Naive thymus-derived CD8-positive, alpha-beta T cell (primary cell): ENCODE measurements at regions not wholly inside any gene's neighbourhood (a gene's known extent, or its start where the extent isn't known, plus 50 kb on each side); places are given as distances from the start of the nearest gene placed in this dataset.
A peak's percentile ranks its signal among the peaks of the same experiment; 100 is the strongest.
"Not testable (repeated sequence)": the region's sequence is repeated elsewhere in the genome, so short reads cannot be mapped to it uniquely, and the experiment has no call there.

Experiments
- ATAC-seq, 2 donors: fragments of 150-1000 bp; cut with Tn5 transposase in 1 of 2; sonication (Bioruptor Pico), chemical (Tn5 transposase) in 1 of 2; 1 replicate in 1 of 2; 2 replicates in 1 of 2; pipeline ENCODE4 v1.10.0; 2021; ENCODE audit warnings: mild to moderate bottlenecking in 2 of 2, moderate library complexity in 2 of 2
- POLR2A ChIA-PET: fragments of 350-600 bp; sonication (Branson Sonifier 250); formaldehyde crosslinking; loops from one replicate; lab custom pipeline; 2021; ENCODE audit warnings: antibody characterized with exemption; lab: Charles Lee
- DNase-seq, 10 donors: peaks; one replicate each; pipeline versions ENCODE4 v3.0.0 to v3.0.0-alpha.2; 2020 to 2022
- H3K27ac Mint-ChIP-seq, 10 donors: one replicate each; pipeline ENCODE4 v1.8.0; 2020 to 2022; ENCODE audit warnings: mild to moderate bottlenecking in 10 of 10, mixed read lengths in 10 of 10, moderate library complexity in 4 of 10, inconsistent platforms in 1 of 10
- H3K27me3 Mint-ChIP-seq, 5 donors: one replicate each; pipeline ENCODE4 v1.8.0; 2021 to 2022; ENCODE audit warnings: mixed read lengths in 5 of 5
- H3K36me3 Mint-ChIP-seq, 3 donors: one replicate each; pipeline ENCODE4 v1.8.0; 2020 to 2022; ENCODE audit warnings: mixed read lengths in 3 of 3, mild to moderate bottlenecking in 2 of 3, inconsistent platforms in 1 of 3
- H3K4me1 Mint-ChIP-seq, 4 donors: one replicate each; pipeline ENCODE4 v1.8.0; 2021 to 2022; ENCODE audit warnings: mixed read lengths in 4 of 4
- H3K4me3 Mint-ChIP-seq, 10 donors: one replicate each; pipeline ENCODE4 v1.8.0; 2020 to 2022; ENCODE audit warnings: mild to moderate bottlenecking in 10 of 10, mixed read lengths in 10 of 10, moderate library complexity in 6 of 10, inconsistent platforms in 1 of 10
- H3K9me3 Mint-ChIP-seq, 9 donors: one replicate each; pipeline ENCODE4 v1.8.0; 2020 to 2022; ENCODE audit warnings: mixed read lengths in 9 of 9, mild to moderate bottlenecking in 3 of 9, inconsistent platforms in 1 of 9, moderate library complexity in 1 of 9

DNA sequence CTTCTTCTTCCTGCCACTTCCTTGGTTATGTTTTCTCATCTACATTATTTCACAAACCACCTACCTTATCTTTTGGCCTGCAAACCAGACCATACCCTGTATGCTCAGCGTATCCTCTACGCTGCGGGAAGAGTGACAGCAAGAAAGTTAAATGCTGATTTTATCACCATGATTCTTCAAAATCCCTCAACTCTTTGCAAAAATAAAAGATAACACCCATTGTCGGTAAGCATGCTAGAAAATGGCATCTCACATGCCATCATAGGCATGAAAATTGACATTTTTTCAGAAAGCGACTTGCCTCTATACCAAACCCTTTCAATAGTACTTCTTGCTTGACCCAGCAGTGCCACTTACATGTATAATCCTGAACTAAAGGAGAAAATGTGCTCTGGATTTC lies 102.0 kb downstream of the HPGD start:
- H3K27me3 Mint-ChIP-seq, result no peaks in the 10 kb centered on the region
- H3K4me1 Mint-ChIP-seq, result peaks cover 13 to 56% (median 36%) of the 10 kb centered on the region in 4 donors
- H3K27ac Mint-ChIP-seq, result peak overlapping the region; percentile 12 to 89 (median 68)
- ATAC-seq, result peak; percentile 44 to 51
- peaks cover 0 to 7% (median 0%) of the 10 kb centered on the region in 9 donors for H3K9me3 Mint-ChIP-seq
- DNase-seq, result peak in 2 of 10 donors; percentile 11 to 15
- H3K36me3 Mint-ChIP-seq, result no peaks in the 10 kb centered on the region
- POLR2A ChIA-PET, result no interaction called here
- H3K4me3 Mint-ChIP-seq, result peak overlapping the region in 8 of 10 donors; percentile 40 to 67 (median 57)

DNA sequence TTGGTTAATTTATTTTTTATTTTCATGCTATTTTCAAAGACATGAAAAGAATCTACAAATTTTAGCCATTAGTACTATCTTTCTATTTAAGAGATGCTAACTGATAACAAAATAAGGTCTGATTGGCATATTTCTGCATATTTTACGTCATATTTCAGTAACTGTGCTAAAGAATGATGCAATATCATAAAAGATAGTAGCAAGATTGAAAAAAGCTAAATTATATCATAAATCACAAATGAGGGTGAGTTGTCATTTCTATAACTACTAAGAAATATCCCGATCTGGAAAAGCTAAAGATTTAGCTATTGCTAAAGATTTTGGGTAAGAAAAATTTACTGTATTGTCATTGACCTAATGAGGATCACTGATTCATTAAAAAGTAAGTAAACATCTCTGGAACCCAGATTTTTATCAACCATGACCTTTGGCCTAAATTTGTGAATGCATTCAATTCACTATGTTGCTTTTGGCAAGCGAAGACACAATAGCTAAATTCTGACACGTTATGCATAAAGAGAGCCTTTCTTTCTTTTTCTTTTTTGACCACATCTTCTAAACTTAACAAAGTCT lies 103.6 kb downstream of the HPGD start:
- Mint-ChIP-seq H3K27ac (no peak overlapping the region), H3K4me1 (peaks cover 13 to 56% (median 36%) of the 10 kb centered on the region in 4 donors)
- ATAC-seq, result no peak

DNA sequence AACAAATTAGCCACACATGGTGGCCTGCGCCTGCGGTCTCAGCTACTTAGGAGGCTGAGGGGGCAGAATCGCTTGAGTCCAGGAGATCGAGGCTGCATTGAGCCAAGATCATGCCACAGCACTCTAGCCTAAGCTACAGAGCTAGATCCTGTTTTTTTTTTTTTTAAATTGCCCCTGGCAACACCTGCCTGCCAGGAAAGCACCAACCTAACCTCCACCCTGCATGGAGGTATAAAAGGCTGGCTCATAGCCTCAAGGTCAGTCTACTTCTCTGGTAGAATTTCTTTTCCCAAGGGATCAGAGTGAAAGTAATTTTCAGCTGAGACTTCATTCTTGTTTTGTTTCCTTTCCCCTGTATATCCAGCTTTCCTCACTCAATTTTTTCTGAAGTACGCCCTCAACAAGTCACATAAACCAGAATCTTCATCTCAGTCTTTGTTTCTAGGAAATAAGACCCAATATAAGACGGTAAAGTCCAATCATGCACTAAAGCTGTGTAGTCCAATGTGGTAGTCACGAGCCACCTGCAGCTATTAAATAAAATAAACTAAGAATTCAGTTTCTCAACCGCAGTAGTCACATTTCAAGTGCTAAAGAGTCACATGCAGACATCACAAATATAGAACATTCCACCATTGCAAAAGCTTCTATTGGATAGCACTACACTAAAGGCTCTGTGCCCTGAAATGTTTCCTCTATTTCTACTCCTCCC lies 113.3 kb downstream of the HPGD start:
- H3K36me3 Mint-ChIP-seq, result no peaks in the 10 kb centered on the region
- H3K27ac Mint-ChIP-seq, result no peak overlapping the region
- no peaks in the 10 kb centered on the region for H3K27me3 Mint-ChIP-seq
- H3K4me3 Mint-ChIP-seq, result no peak overlapping the region
- H3K4me1 Mint-ChIP-seq, result no peaks in the 10 kb centered on the region
- H3K9me3 Mint-ChIP-seq, result peaks cover 0 to 4% (median 2%) of the 10 kb centered on the region in 9 donors
- DNase-seq (no peak), ATAC-seq (no peak)
- POLR2A ChIA-PET, result no interaction called here

More for the DNA sequence above, 103.6 kb downstream of the HPGD start:
- H3K27me3 Mint-ChIP-seq, result peaks cover 0 to 1% (median 0%) of the 10 kb centered on the region in 5 donors
- H3K9me3 Mint-ChIP-seq, result peaks cover 0 to 13% (median 7%) of the 10 kb centered on the region in 9 donors
- H3K4me3 Mint-ChIP-seq, result no peak overlapping the region
- no peak for DNase-seq
- POLR2A ChIA-PET, result no interaction called here
- no peaks in the 10 kb centered on the region for H3K36me3 Mint-ChIP-seq

DNA sequence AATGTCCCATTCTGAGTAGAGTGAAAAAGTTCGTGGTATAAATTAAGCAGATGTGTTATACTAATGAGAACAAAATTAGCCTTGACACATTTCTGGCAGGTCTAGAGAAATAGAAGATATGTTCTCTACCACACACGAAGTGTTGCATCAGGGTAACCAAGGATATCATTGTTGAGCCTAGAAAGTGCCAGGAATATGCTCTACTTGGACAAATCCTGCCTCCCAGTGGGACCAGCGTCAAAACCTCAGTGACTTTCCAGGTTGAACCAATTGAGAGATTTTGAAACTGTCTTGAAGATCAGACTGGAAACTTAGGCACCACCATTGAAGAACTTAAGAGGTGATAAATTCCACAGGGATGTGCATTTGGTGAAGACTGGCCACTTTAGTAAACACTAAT lies 115.9 kb downstream of the HPGD start:
- H3K4me3 Mint-ChIP-seq, result no peak overlapping the region
- POLR2A ChIA-PET, result no interaction called here
- peaks cover 0 to 6% (median 0%) of the 10 kb centered on the region in 5 donors for H3K27me3 Mint-ChIP-seq
- no peak for ATAC-seq
- H3K9me3 Mint-ChIP-seq, result peaks cover 0 to 2% (median 0%) of the 10 kb centered on the region in 9 donors
- no peaks in the 10 kb centered on the region for H3K36me3 Mint-ChIP-seq
- no peaks in the 10 kb centered on the region for H3K4me1 Mint-ChIP-seq
- H3K27ac Mint-ChIP-seq, result no peak overlapping the region
- DNase-seq, result no peak

DNA sequence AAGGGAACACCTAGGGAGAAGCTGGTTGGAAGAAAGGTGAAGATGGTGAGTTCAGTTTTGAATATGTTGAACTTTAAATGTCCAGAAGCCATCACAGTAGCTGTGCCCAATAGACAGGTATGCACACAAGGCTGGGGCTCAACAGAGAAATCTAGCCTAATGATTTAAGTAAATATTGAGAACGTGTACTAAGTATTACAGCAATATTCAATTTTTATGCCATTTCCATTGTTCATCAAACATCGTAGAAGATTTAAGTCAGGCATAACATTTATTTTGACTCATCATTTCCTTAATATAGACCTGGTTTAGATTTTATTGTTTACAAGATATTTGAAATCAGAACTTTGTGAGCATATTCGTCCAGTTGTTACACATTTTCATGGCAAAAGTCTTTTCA lies 116.4 kb downstream of the HPGD start:
- H3K27ac Mint-ChIP-seq, result peak overlapping the region in 1 of 10 donors; percentile 10
- peaks cover 0 to 2% (median 0%) of the 10 kb centered on the region in 9 donors for H3K9me3 Mint-ChIP-seq
- DNase-seq (no peak), ATAC-seq (no peak)
- no peaks in the 10 kb centered on the region for H3K4me1 Mint-ChIP-seq
- POLR2A ChIA-PET, result no interaction called here
- H3K36me3 Mint-ChIP-seq, result no peaks in the 10 kb centered on the region
- H3K27me3 Mint-ChIP-seq, result peaks cover 0 to 6% (median 0%) of the 10 kb centered on the region in 5 donors
- no peak overlapping the region for H3K4me3 Mint-ChIP-seq

DNA sequence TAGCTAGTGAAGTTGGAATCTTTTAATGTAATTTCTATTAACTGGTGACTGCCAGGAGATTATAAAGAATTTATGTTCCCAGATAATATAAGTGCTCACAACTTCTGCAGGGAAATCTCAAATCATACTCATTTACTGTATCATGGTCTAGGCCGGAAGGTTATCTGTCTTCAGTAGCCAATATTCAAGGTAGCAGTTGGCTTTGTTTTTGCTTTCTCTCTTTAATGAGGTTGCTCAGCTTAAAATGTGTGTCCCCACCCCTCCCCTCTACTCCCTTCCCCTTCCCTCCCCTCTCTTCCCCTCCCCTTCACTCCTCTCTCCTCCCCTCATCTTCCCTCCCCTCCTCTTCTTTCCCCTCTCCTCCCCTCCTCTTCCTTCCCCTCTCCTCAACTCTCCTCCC lies 117.6 kb downstream of the HPGD start:
- Mint-ChIP-seq H3K27me3 (peaks cover 0 to 6% (median 0%) of the 10 kb centered on the region in 5 donors), H3K27ac (no peak overlapping the region), H3K4me1 (no peaks in the 10 kb centered on the region), H3K36me3 (no peaks in the 10 kb centered on the region), H3K9me3 (no peaks in the 10 kb centered on the region), H3K4me3 (no peak overlapping the region)
- no peak for ATAC-seq
- DNase-seq, result no peak
- POLR2A ChIA-PET, result no interaction called here

DNA sequence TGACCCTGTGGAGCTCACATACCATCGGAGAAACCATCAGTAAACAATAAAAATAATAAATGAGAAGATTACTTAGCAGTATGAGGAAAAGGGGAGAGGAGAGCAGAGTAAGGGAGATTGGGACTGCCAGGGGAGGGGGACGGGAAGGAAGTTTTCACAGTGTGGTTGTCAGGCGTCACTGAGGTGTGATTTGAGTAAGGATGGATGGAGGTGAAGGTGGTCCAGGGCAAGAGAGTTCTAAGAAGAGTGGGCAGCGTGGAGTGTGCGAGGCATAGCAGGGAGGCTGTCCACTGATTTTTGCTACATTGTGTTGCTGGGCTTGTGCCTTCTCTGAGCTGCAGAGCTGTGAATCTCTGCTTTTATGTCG lies 119.1 kb downstream of the HPGD start:
- POLR2A ChIA-PET, result no interaction called here
- peaks cover 0 to 3% (median 0%) of the 10 kb centered on the region in 9 donors for H3K9me3 Mint-ChIP-seq
- ATAC-seq, result no peak
- H3K4me1 Mint-ChIP-seq, result peaks cover 0 to 1% (median 0%) of the 10 kb centered on the region in 4 donors
- no peak for DNase-seq
- no peak overlapping the region for H3K27ac Mint-ChIP-seq
- no peak overlapping the region for H3K4me3 Mint-ChIP-seq
- peaks cover 0 to 6% (median 0%) of the 10 kb centered on the region in 5 donors for H3K27me3 Mint-ChIP-seq
- H3K36me3 Mint-ChIP-seq, result no peaks in the 10 kb centered on the region

DNA sequence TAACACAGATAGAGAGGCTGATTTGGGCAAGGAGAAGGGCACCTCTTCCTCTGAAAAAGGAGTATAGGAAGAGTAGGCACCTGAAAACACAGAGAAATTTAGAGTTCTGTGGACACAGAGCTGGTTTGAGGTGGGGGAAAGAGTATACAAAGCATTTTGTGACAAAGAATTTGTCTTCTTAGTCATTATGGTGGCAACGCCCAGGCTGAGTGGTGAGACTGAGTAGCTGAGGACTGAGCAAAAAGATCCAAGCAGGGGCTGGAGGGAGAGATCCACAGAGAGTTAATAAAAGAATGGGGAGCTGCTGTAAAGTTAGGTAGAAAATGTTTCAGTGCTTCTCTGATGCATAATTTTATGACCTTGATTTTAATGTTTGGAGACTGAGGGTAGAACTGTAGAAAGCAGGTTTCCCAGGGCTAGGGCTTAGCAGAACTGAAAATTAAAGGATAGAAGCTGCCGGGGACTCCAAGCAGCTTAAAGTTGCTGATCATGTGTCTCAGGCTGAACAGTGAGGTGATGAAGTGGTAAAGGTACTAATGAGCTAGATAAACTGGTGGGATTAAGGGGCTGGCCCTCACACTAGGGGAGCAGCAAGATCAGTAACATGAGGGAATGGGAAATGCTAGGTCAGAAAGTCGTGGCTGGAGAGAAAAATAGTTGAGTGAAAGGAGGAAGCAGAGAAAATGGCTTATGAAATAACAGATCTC lies 118.9 kb downstream of the CEP44 start:
- DNase-seq (no peak), ATAC-seq (no peak)
- H3K4me1 Mint-ChIP-seq, result peaks cover 0 to 1% (median 0%) of the 10 kb centered on the region in 4 donors
- peaks cover 0 to 3% (median 0%) of the 10 kb centered on the region in 9 donors for H3K9me3 Mint-ChIP-seq
- H3K4me3 Mint-ChIP-seq, result no peak overlapping the region
- H3K27ac Mint-ChIP-seq, result peak overlapping the region in 1 of 10 donors; percentile 41
- POLR2A ChIA-PET, result no interaction called here
- H3K27me3 Mint-ChIP-seq, result peaks cover 0 to 6% (median 0%) of the 10 kb centered on the region in 5 donors
- no peaks in the 10 kb centered on the region for H3K36me3 Mint-ChIP-seq

DNA sequence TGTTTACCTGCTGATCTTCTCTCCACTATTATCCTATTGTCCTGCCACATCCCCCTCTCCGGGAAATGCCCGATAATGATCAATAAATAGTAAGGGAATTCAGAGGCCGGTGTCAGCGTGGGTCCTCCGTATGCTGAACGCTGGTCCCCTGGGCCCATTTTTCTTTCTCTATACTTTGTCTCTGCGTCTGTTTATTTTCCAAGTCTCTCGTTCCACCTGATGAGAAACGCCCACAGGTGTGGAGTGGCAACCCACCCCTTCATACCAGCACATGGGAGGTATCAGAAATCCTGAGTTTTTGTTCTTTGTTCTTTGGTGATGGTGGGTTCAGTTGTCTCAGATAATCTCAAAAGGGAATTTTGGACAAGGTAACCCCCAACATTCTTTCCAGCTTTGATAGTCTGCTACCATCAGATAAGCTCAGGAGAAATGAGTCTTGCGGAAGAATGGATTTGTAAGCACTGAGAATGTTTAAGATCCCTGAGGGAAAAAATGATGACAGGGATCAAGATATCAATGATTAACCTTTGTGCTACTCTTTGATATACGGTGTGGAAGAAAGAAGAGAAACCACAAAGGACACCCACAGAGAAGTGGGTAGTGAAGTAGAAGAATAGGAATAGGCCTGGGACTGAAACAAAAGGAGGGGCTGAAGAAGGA lies 117.9 kb downstream of the CEP44 start:
- ATAC-seq (no peak), DNase-seq (no peak)
- no peaks in the 10 kb centered on the region for H3K36me3 Mint-ChIP-seq
- peaks cover 0 to 1% (median 0%) of the 10 kb centered on the region in 4 donors for H3K4me1 Mint-ChIP-seq
- POLR2A ChIA-PET, result no interaction called here
- H3K4me3 Mint-ChIP-seq, result no peak overlapping the region
- H3K27ac Mint-ChIP-seq, result no peak overlapping the region
- peaks cover 0 to 6% (median 0%) of the 10 kb centered on the region in 5 donors for H3K27me3 Mint-ChIP-seq
- H3K9me3 Mint-ChIP-seq, result peaks cover 0 to 3% (median 0%) of the 10 kb centered on the region in 9 donors

DNA sequence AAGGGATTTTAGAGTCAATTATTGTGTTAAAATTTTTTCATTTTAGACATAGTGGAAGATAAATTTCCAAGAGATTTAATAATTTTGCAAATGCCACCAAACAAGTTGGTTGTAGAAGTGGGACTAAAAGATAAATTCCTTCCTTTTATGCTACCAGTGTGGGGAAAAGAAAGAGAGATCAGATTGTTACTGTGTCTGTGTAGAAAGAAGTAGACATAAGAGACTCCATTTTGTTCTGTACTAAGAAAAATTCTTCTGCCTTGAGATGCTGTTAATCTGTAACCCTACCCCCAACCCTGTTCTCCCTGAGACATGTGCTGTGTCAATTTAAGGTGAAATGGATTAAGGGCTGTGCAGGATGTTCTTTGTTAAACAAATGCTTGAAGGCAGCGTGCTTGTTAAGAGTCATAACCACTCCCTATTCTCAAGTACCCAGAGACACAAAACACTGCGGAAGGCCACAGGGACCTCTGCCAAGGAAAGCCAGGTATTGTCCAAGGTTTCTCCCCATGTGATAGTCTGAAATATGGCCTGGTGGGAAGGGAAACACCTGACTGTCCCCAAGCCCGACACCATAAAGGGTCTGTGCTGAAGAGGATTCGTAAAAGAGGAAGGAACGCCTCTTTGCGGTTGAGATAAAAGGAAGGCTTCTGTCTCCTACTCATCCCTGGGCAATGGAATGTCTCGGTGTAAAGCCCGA lies 117.0 kb downstream of the CEP44 start:
- H3K27me3 Mint-ChIP-seq, POLR2A ChIA-PET, H3K4me3 Mint-ChIP-seq, H3K4me1 Mint-ChIP-seq, ATAC-seq, DNase-seq, H3K27ac Mint-ChIP-seq, H3K9me3 Mint-ChIP-seq, H3K36me3 Mint-ChIP-seq: not testable (repeated sequence)

DNA sequence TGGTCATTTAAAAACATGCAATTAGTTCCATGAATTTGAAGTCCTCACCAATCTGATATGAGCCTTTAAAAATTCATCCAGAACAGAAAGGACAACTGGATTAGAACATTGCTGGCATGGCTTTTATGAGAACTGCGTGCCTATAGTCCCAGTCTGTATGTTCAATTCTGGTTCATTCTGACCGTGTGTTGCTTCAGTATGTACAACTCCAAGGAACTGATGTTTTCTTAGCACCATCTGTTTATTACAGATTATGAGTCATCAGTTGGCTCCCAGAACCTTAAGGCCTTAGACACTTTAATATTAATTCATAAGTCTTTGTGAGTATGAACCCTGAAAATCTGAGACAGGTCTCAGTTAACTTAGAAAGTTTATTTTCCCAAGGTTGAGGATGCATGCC lies 115.0 kb downstream of the CEP44 start:
- Mint-ChIP-seq H3K27me3 (peaks cover 0 to 6% (median 0%) of the 10 kb centered on the region in 5 donors), H3K27ac (no peak overlapping the region), H3K4me3 (no peak overlapping the region), H3K4me1 (peaks cover 0 to 1% (median 0%) of the 10 kb centered on the region in 4 donors), H3K9me3 (peaks cover 0 to 3% (median 0%) of the 10 kb centered on the region in 9 donors), H3K36me3 (no peaks in the 10 kb centered on the region)
- ATAC-seq, result no peak
- no peak for DNase-seq
- POLR2A ChIA-PET, result no interaction called here
